GM23338 (cell line): ENCODE measurements at regions not wholly inside any gene's neighbourhood (a gene's known extent, or its start where the extent isn't known, plus 50 kb on each side); places are given as distances from the start of the nearest gene placed in this dataset.
A peak's percentile ranks its signal among the peaks of the same experiment; 100 is the strongest.

Source experiments
- ATAC-seq: fragments of 200-7000 bp; cut with Tn5 transposase; 3 replicates; pipeline ENCODE4 v1.9.1; 2020
- DNase-seq: peaks from one replicate; pipeline ENCODE4 v3.0.0-alpha.2; 2015; ENCODE audit warnings: low spot score
- H2AFZ ChIP-seq: fragments of 200-600 bp; sonication (generic); 2 replicates; pipeline ENCODE4 v1.8.0; 2016; ENCODE audit warnings: antibody characterized with exemption, mild to moderate bottlenecking, moderate library complexity
- H3F3A ChIP-seq: fragments of 200-600 bp; sonication (generic); replicated peaks from 2 replicates; pipeline ENCODE4 v1.8.0; 2017; ENCODE audit warnings: antibody characterized with exemption, mixed run types, low read depth
- H3K27ac ChIP-seq: fragments of 200-600 bp; sonication (generic); 2 replicates; pipeline ENCODE4 v1.6.1; 2016; ENCODE audit warnings: low read depth
- H3K27me3 ChIP-seq: fragments of 200-600 bp; sonication (generic); 2 replicates; pipeline ENCODE4 v1.8.0; 2016; ENCODE audit warnings: mild to moderate bottlenecking, mixed run types, moderate library complexity; ENCODE audit not compliant: insufficient read depth
- H3K36me3 ChIP-seq: fragments of 200-600 bp; sonication (generic); 2 replicates; pipeline ENCODE4 v1.8.0; 2016; ENCODE audit warnings: mild to moderate bottlenecking; ENCODE audit not compliant: insufficient read depth
- H3K4me1 ChIP-seq: fragments of 200-600 bp; sonication (generic); 2 replicates; pipeline ENCODE4 v1.8.0; 2016; ENCODE audit warnings: mild to moderate bottlenecking, moderate library complexity; ENCODE audit not compliant: insufficient read depth
- H3K4me2 ChIP-seq: fragments of 200-600 bp; sonication (generic); 2 replicates; pipeline ENCODE4 v1.7.1; 2017; ENCODE audit warnings: mixed run types
- H3K4me3 ChIP-seq: fragments of 200-600 bp; sonication (generic); 2 replicates; pipeline ENCODE4 v1.6.1; 2016; ENCODE audit warnings: mixed run types
- H3K79me2 ChIP-seq: fragments of 200-600 bp; sonication (generic); replicated peaks from 2 replicates; pipeline ENCODE4 v1.8.0; 2017; ENCODE audit warnings: mild to moderate bottlenecking; ENCODE audit not compliant: insufficient read depth
- H3K9me2 ChIP-seq: fragments of 200-600 bp; sonication (generic); 2 replicates; pipeline ENCODE4 v1.8.0; 2017; ENCODE audit not compliant: insufficient read depth
- H4K20me1 ChIP-seq: fragments of 200-600 bp; sonication (generic); replicated peaks from 2 replicates; pipeline ENCODE4 v1.8.0; 2017; ENCODE audit warnings: mild to moderate bottlenecking; ENCODE audit not compliant: insufficient read depth
- H3K27ac Mint-ChIP-seq: 2 replicates; pipeline ENCODE4 v1.8.0; 2020; ENCODE audit warnings: inconsistent platforms, mild to moderate bottlenecking, moderate library complexity, mixed read lengths
- H3K27me3 Mint-ChIP-seq: 3 replicates; pipeline ENCODE4 v1.8.0; 2022; ENCODE audit warnings: low read depth, mild to moderate bottlenecking, moderate library complexity, mixed read lengths, inconsistent platforms; ENCODE audit not compliant: insufficient read depth, poor library complexity
- H3K36me3 Mint-ChIP-seq: 3 replicates; pipeline ENCODE4 v1.8.0; 2021; ENCODE audit warnings: low read depth, mild to moderate bottlenecking, inconsistent platforms, moderate library complexity, mixed read lengths
- H3K4me1 Mint-ChIP-seq: 3 replicates; pipeline ENCODE4 v1.8.0; 2020; ENCODE audit warnings: mild to moderate bottlenecking, inconsistent platforms, mixed read lengths
- H3K4me3 Mint-ChIP-seq: 3 replicates; pipeline ENCODE4 v1.8.0; 2021; ENCODE audit warnings: moderate library complexity, mild to moderate bottlenecking, inconsistent platforms, mixed read lengths
- H3K9me3 Mint-ChIP-seq: 3 replicates; pipeline ENCODE4 v1.8.0; 2020; ENCODE audit warnings: moderate library complexity, mild to moderate bottlenecking, inconsistent platforms, mixed read lengths
- EZH2 ChIP-seq: fragments of 200-600 bp; sonication (generic); IDR thresholded peaks from one replicate; pipeline ENCODE4 v1.8.0; 2017; ENCODE audit warnings: antibody characterized with exemption, mild to moderate bottlenecking, low read depth; ENCODE audit not compliant: unreplicated experiment
- EZH2phosphoT487 ChIP-seq: fragments of 200-600 bp; sonication (generic); IDR thresholded peaks from one replicate; pipeline ENCODE4 v1.8.1; 2018; ENCODE audit warnings: antibody characterized with exemption; ENCODE audit not compliant: unreplicated experiment
- JUNB ChIP-seq: IDR thresholded peaks from one replicate; pipeline ENCODE4 v1.6.1; 2016; ENCODE audit warnings: antibody characterized with exemption; ENCODE audit not compliant: unreplicated experiment
- NANOG ChIP-seq: IDR thresholded peaks from 2 replicates; pipeline ENCODE4 v1.6.1; 2016; ENCODE audit warnings: antibody characterized with exemption, borderline replicate concordance
- POLR2AphosphoS5 ChIP-seq: IDR thresholded peaks from 2 replicates; pipeline ENCODE4 v1.6.1; 2016; ENCODE audit warnings: antibody characterized with exemption, low read depth
- ZNF331 ChIP-seq: fragments of 250-450 bp; sonication (Bioruptor Pico); IDR thresholded peaks from 2 replicates; pipeline ENCODE4 v1.5.0; 2020; ENCODE audit warnings: low read depth, mild to moderate bottlenecking, moderate library complexity
- TF ChIP-seq, protein P1 (sequence below): IDR thresholded peaks from 2 replicates; pipeline ENCODE4 v1.6.1; 2016; ENCODE audit warnings: antibody characterized with exemption
- TF ChIP-seq, protein P2 (sequence below): IDR thresholded peaks from one replicate; pipeline ENCODE4 v1.6.1; 2018; ENCODE audit warnings: antibody characterized with exemption; ENCODE audit not compliant: unreplicated experiment
- TF ChIP-seq, protein P3 (sequence below): fragments of 250-450 bp; sonication (Bioruptor Pico); IDR thresholded peaks from 2 replicates; pipeline ENCODE4 v1.5.0; 2020; ENCODE audit warnings: mild to moderate bottlenecking, moderate library complexity
- TF ChIP-seq, protein P4 (sequence below), 2 experiments: fragments of 200-600 bp in 1 of 2; sonication (generic) in 1 of 2; conservative IDR thresholded peaks; 2 replicates each; pipeline versions ENCODE4 v1.5.1 to v1.6.1; 2016 to 2017; ENCODE audit warnings: antibody characterized with exemption in 2 of 2, low read depth in 2 of 2, mild to moderate bottlenecking in 2 of 2, moderate library complexity in 1 of 2

DNA sequence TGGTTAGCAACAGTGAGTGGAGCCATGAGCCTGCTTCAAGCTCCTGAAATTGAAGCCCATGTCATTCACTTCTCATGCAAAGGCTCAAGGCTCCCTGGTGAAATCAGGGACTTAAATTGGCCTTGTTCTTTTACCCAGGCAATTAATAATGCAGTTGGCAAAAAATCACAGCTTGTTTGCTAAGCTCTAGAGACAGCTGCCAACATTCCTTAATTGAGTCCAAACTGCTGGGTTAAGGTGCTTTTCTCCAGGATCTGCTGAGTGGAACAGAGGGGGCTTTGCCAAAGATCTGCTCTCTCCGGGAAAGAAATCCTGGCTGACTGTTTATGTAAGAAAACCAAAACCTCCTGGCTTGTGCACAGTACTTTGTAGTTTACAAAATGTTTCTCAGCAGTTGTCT lies 257.6 kb upstream of the GHITM start:
- peaks cover 16% of the 10 kb centered on the region for H3K4me1 ChIP-seq
- H3K4me2 ChIP-seq: no peak overlapping the region
- H3K36me3 ChIP-seq: no peaks in the 10 kb centered on the region
- Mint-ChIP-seq H3K27me3 (peaks cover 3% of the 10 kb centered on the region), H3K9me3 (no peaks in the 10 kb centered on the region), H3K27ac (no peak overlapping the region), H3K36me3 (no peaks in the 10 kb centered on the region), H3K4me3 (no peak overlapping the region), H3K4me1 (peaks cover 6% of the 10 kb centered on the region)
- 0 out of 2 replicates have a peak, but pooled peaks cover 2% of the 10 kb centered on the region for H3K9me2 ChIP-seq
- no peaks in the 10 kb centered on the region for H4K20me1 ChIP-seq
- no peak for TF ChIP-seq EZH2phosphoT487
- no peak for TF ChIP-seq POLR2AphosphoS5
- TF ChIP-seq NANOG: no peak
- no peak overlapping the region for H3K27ac ChIP-seq
- ATAC-seq (no peak), DNase-seq (no peak)
- no peaks in the 10 kb centered on the region for H3K27me3 ChIP-seq
- H2AFZ ChIP-seq: no peak overlapping the region
- no peaks in the 10 kb centered on the region for H3K79me2 ChIP-seq
- no peaks in the 10 kb centered on the region for H3F3A ChIP-seq
- no peak overlapping the region for H3K4me3 ChIP-seq

DNA sequence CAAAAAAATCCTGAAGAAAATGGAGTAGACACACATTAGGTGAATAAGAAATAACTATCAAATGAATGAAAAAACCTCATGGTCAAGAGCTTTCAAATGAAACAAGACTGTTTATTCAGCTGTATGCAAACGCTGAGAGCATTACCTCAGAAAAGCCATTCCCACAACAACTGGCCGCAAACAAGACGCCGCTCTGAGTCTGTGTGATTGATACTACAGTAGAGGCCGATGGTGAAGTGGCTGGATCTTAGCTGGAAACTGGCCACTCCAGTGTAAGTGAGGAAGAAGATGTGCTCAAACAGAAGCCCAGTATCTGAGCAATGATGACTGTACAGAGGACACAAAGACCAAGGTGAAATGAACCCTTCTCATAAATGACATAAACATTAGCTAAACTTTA lies 252.4 kb upstream of the GHITM start:
- Histone ChIP-seq H3K36me3 (no peaks in the 10 kb centered on the region), H4K20me1 (no peaks in the 10 kb centered on the region), H3K9me2 (no peaks in the 10 kb centered on the region), H3K4me3 (no peak overlapping the region), H3K4me1 (peaks cover 23% of the 10 kb centered on the region), H3K4me2 (peak overlapping the region; percentile 33; the same call in 1 of the 2 replicates), H3K79me2 (no peaks in the 10 kb centered on the region), H3K27ac (no peak overlapping the region), H3K27me3 (no peaks in the 10 kb centered on the region), H2AFZ (peak overlapping the region; percentile 72; the same call in 1 of the 2 replicates), H3F3A (no peaks in the 10 kb centered on the region)
- Mint-ChIP-seq H3K27ac (0 out of 2 replicates have a peak overlapping the region, but pooled peaks have one; percentile 32), H3K9me3 (no peaks in the 10 kb centered on the region), H3K4me3 (no peak overlapping the region), H3K36me3 (no peaks in the 10 kb centered on the region), H3K27me3 (peaks cover 2% of the 10 kb centered on the region), H3K4me1 (peaks cover 10% of the 10 kb centered on the region)
- 0 out of 3 replicates have a peak, but pooled peaks have one; percentile 23 for ATAC-seq
- peak; percentile 20 for DNase-seq
- TF ChIP-seq, protein P1, sequence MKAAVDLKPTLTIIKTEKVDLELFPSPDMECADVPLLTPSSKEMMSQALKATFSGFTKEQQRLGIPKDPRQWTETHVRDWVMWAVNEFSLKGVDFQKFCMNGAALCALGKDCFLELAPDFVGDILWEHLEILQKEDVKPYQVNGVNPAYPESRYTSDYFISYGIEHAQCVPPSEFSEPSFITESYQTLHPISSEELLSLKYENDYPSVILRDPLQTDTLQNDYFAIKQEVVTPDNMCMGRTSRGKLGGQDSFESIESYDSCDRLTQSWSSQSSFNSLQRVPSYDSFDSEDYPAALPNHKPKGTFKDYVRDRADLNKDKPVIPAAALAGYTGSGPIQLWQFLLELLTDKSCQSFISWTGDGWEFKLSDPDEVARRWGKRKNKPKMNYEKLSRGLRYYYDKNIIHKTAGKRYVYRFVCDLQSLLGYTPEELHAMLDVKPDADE: no peak
- TF ChIP-seq JUNB: no peak
- TF ChIP-seq, protein P2, sequence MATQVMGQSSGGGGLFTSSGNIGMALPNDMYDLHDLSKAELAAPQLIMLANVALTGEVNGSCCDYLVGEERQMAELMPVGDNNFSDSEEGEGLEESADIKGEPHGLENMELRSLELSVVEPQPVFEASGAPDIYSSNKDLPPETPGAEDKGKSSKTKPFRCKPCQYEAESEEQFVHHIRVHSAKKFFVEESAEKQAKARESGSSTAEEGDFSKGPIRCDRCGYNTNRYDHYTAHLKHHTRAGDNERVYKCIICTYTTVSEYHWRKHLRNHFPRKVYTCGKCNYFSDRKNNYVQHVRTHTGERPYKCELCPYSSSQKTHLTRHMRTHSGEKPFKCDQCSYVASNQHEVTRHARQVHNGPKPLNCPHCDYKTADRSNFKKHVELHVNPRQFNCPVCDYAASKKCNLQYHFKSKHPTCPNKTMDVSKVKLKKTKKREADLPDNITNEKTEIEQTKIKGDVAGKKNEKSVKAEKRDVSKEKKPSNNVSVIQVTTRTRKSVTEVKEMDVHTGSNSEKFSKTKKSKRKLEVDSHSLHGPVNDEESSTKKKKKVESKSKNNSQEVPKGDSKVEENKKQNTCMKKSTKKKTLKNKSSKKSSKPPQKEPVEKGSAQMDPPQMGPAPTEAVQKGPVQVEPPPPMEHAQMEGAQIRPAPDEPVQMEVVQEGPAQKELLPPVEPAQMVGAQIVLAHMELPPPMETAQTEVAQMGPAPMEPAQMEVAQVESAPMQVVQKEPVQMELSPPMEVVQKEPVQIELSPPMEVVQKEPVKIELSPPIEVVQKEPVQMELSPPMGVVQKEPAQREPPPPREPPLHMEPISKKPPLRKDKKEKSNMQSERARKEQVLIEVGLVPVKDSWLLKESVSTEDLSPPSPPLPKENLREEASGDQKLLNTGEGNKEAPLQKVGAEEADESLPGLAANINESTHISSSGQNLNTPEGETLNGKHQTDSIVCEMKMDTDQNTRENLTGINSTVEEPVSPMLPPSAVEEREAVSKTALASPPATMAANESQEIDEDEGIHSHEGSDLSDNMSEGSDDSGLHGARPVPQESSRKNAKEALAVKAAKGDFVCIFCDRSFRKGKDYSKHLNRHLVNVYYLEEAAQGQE: no peak
- TF ChIP-seq ZNF331 (CRISPR knock-in tag): no peak
- TF ChIP-seq, protein P3, sequence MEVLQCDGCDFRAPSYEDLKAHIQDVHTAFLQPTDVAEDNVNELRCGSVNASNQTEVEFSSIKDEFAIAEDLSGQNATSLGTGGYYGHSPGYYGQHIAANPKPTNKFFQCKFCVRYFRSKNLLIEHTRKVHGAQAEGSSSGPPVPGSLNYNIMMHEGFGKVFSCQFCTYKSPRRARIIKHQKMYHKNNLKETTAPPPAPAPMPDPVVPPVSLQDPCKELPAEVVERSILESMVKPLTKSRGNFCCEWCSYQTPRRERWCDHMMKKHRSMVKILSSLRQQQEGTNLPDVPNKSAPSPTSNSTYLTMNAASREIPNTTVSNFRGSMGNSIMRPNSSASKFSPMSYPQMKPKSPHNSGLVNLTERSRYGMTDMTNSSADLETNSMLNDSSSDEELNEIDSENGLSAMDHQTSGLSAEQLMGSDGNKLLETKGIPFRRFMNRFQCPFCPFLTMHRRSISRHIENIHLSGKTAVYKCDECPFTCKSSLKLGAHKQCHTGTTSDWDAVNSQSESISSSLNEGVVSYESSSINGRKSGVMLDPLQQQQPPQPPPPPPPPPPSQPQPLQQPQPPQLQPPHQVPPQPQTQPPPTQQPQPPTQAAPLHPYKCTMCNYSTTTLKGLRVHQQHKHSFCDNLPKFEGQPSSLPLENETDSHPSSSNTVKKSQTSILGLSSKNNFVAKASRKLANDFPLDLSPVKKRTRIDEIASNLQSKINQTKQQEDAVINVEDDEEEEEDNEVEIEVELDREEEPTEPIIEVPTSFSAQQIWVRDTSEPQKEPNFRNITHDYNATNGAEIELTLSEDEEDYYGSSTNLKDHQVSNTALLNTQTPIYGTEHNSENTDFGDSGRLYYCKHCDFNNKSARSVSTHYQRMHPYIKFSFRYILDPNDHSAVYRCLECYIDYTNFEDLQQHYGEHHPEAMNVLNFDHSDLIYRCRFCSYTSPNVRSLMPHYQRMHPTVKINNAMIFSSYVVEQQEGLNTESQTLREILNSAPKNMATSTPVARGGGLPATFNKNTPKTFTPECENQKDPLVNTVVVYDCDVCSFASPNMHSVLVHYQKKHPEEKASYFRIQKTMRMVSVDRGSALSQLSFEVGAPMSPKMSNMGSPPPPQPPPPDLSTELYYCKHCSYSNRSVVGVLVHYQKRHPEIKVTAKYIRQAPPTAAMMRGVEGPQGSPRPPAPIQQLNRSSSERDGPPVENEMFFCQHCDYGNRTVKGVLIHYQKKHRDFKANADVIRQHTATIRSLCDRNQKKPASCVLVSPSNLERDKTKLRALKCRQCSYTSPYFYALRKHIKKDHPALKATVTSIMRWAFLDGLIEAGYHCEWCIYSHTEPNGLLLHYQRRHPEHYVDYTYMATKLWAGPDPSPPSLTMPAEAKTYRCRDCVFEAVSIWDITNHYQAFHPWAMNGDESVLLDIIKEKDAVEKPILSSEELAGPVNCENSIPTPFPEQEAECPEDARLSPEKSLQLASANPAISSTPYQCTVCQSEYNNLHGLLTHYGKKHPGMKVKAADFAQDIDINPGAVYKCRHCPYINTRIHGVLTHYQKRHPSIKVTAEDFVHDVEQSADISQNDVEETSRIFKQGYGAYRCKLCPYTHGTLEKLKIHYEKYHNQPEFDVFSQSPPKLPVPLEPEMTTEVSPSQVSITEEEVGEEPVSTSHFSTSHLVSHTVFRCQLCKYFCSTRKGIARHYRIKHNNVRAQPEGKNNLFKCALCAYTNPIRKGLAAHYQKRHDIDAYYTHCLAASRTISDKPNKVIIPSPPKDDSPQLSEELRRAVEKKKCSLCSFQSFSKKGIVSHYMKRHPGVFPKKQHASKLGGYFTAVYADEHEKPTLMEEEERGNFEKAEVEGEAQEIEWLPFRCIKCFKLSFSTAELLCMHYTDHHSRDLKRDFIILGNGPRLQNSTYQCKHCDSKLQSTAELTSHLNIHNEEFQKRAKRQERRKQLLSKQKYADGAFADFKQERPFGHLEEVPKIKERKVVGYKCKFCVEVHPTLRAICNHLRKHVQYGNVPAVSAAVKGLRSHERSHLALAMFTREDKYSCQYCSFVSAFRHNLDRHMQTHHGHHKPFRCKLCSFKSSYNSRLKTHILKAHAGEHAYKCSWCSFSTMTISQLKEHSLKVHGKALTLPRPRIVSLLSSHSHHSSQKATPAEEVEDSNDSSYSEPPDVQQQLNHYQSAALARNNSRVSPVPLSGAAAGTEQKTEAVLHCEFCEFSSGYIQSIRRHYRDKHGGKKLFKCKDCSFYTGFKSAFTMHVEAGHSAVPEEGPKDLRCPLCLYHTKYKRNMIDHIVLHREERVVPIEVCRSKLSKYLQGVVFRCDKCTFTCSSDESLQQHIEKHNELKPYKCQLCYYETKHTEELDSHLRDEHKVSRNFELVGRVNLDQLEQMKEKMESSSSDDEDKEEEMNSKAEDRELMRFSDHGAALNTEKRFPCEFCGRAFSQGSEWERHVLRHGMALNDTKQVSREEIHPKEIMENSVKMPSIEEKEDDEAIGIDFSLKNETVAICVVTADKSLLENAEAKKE (CRISPR knock-in tag): no peak
- TF ChIP-seq, protein P4, sequence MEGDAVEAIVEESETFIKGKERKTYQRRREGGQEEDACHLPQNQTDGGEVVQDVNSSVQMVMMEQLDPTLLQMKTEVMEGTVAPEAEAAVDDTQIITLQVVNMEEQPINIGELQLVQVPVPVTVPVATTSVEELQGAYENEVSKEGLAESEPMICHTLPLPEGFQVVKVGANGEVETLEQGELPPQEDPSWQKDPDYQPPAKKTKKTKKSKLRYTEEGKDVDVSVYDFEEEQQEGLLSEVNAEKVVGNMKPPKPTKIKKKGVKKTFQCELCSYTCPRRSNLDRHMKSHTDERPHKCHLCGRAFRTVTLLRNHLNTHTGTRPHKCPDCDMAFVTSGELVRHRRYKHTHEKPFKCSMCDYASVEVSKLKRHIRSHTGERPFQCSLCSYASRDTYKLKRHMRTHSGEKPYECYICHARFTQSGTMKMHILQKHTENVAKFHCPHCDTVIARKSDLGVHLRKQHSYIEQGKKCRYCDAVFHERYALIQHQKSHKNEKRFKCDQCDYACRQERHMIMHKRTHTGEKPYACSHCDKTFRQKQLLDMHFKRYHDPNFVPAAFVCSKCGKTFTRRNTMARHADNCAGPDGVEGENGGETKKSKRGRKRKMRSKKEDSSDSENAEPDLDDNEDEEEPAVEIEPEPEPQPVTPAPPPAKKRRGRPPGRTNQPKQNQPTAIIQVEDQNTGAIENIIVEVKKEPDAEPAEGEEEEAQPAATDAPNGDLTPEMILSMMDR (conservative IDR thresholded peaks at IDR 0.05; ENCODE audit: low read depth in 2 of 2): no peak
- no peak for TF ChIP-seq EZH2
